HL-60/S4 treated with phorbol 12-myristate 13-acetate at 8.2 ng/mL for 4 days and 3 days (cell line): ENCODE measurements at regions not wholly inside any gene's neighbourhood (a gene's known extent, or its start where the extent isn't known, plus 50 kb on each side); places are given as distances from the start of the nearest gene placed in this dataset.
"Not testable (repeated sequence)": the region's sequence is repeated elsewhere in the genome, so short reads cannot be mapped to it uniquely, and the experiment has no call there.

Experiments
- in situ Hi-C: fragments of 300-500 bp; cut with MboI; formaldehyde crosslinking; loops from 2 replicates; pipeline ENCODE4 v1.15.0; 2022; ENCODE audit warnings: low sequenced_read_pairs

DNA sequence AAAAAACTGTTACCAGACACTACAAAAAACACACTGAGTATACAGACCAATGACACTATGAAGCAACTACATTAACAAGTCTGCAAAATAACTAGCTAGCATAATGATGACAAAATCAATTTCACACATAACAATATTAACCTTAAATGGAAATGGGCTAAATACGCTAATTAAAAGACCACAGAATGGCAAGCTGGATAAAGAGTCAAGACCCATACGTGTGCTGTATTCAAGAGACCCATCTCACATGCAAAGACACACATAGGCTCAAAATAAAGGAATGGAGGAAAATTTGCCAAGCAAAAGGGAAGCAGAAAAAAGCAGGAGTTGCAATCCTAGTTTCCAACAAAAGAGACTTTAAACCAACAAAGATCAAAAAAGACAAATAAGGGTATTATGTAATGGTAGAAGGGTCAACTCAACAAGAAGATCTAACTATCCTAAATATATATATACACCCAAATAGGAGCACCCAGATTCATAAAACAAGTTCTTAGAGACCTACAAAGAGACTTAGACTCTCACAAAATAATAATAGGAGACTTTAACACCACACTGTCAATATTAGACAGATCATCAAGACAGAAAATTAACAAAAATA is 158.6 kb downstream of the ALDH8A1 start:
- in situ Hi-C loops, result not testable (repeated sequence)

DNA sequence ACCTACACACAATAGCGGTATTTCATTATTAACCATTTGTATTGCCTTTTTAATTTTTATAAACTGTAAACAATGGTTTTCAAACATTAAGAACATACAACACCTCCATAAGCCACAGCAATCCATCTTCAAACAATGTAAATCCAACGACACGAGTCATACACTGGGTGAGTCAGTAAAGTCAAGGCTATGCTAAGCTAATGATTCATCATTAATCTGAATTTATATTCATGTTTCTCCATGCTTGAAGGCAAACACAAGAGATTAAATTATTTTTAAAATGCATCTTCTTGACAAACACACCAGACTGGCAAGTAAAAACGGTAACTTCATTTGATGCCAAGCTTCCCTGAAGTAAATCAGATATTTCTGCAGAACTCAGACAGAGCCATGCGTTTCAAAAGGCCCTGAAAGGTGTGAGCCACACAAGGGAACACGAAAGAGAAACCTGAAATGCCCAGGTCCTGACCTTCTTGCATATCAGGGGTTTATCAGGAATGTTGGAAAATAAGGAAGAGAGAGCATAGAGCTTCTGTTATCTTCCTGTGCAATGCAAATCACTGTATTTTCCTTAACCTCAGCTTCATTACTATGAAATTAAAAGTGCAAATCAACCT is 162.5 kb downstream of the ALDH8A1 start:
- in situ Hi-C loops, result no loop called here

DNA sequence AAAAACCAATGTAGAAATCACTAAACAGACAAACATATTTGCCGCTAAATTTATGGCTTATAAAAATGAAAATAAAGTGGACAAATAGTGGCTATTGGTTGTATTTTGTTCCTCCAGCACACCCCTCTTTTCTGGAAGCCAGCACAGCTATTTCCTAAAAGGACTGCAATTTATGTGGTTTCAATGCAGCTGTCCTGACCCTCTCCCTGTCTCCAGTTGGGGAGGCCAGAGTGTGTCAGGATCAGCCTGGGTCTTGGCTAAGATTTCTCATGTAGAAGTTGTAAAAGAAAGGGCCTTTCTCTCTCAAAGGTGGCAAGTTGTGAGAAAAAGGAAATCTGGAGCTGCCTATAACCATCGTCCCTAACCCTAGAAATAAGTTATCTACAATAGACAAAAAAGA is 165.6 kb downstream of the ALDH8A1 start:
- in situ Hi-C loops, result no loop called here

DNA sequence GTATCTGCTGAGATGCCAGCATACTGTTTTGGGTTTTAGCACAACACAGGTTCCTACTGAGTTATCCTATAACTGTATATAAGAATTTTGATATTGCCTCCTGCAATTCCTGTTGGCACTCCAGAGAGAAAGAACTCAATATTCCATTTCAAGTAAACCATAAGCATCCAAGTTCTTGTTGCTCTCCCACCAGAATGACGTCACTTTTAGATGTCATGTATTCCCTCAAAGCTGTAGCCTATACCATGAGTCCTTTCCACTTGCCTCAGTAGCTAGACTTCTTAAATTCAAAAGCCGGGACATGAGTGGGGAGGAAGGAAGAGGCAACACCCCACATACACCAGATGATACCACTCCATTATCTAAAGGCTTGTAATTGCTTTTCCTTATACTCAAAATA is 171.5 kb downstream of the ALDH8A1 start:
- in situ Hi-C loops, result no loop called here

DNA sequence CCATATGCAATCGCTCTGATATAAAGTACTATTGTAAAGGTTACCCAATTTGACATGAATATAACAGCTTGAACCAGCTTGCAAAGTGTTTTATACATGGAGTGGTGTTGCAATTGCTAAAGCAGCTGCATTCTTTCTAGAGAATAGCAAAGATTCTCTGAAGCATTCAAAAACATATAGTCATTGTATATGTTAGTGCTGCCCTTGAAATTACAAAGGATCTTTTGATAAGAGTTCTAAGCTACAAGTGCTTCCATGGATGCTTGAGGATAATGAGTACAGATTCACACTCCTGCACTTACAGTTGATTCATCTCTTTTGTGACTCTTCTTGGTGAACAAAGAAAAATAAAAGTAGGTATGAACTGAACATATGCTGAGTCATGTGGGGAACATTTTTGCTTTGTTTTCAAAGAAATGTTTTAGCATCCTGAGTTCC is 175.7 kb downstream of the ALDH8A1 start:
- in situ Hi-C loops, result no loop called here

DNA sequence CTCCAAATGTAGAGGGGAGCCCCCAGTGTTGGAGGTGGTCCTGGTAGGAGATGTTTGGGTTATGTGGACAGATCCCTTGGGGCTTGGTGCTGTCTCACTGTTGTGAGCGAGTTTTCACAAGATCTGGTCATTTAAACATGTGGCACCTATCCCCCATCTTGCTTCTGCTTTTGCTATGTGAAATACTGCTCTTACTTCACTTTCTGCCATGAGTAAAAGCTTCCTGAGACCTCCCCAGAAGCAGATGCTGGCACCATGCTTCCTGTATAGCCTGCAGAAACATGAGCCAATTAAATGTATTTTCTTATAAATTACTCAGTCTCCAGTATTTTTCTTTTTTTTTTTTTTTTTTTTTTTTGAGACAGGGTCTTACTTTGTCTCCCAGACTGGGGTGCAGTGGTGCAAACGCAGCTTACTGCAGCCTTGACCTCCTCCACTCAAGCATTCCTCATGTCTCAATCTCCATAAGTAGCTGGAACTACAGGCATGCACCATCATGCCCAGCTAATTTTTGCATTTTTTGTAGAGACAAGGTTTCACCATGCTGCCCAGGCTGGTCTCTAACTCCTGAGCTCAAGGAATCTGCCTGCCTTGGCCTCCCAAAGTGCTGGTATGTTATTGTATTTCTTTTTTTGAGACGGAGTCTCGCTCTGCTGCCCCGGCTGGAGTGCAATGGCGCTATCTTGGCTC is 177.1 kb downstream of the ALDH8A1 start:
- in situ Hi-C loops, result no loop called here

DNA sequence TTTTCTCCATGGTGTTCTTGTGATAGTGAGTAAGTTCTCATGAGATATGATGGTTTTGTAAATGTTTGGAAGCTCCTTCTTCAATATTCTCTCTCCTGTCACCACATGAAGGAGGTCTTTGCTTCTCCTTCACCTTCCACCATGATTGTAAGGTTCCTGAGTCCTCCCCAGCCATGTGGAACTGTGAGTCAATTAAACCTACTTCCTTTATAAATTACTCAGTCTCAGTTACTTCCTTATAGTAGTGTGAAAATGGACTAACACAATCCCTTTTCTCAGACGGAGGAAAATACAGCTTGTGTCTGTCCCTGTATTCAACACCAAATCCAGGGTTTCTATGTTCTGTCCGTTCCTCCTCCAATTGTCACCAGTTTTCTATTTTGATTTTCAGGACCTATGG is 181.0 kb downstream of the ALDH8A1 start:
- in situ Hi-C loops, result no loop called here

DNA sequence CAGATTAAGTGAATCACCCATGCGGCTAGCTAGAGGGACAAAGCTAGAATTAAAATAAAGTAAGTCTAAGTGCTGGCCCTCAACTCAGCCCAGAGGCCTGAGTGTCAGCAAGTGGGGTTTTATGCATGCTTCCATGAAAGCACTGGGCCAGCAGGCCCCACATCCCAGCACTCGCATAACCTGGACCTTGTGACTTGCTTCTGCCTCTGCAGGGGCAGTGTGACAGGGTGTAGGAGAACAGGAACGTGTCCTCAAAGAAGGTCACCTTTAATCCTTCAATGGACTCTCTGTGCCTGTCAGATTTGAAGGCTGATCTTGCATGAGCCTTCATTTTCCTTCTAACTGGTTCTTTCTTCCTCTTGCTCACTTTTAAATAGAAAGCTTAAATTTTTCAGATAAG is 183.4 kb downstream of the ALDH8A1 start:
- in situ Hi-C loops, result no loop called here

DNA sequence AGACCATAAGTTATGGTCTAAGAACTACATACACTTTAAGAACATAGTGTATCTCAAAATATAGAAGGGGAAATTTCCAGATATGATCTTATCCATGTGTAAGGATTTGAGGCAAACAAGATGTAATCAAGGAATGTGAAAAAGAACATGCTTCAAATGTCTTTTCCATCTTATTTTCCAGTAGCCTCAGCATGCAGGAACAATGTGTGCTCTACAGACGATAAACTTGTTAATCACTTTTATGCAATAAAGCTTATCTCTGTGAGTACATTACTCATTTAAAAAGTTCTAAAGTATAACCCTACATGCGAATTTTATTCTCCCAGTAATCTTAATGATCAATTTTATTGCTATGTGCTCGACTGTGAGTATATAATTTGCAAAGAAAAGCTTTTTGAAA is 185.2 kb downstream of the ALDH8A1 start:
- in situ Hi-C loops, result no loop called here

DNA sequence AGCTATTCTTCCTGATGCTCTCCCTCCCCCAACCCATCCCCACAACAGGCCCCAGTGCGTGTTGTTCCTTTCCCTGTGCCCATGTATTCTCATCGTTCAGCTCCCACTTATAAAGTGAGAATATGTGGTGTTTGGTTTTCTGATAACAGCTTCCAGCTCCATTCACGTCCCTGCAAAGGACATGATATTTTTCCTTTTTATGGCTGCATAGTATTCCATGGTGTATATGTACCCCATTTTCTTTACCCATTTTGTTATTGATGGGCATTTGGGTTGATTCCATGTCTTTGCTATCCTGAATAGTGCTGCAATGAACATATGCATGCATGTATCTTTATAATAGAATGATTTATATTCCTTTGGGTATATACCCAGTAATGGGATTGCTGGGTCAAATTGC is 186.3 kb downstream of the ALDH8A1 start:
- in situ Hi-C loops, result not testable (repeated sequence)

DNA sequence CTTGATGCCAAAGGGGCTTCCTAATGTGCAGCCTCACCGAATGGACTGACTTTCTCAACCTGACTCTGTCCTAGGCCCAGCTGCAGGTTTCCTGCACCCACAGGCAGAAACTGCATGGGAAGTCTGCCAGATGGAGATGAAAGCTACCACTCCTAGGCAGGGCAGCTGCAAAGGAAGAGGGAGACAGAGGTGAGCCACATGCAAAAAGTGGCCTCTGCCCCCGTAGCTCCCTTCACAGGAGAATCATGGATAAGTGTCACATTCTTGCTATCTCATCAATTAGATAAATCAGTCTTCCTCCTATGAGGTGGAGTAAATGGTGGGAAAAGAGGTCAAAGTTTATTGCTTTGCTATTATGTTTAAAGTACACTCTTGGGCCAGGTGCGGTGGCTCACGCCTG is 191.3 kb downstream of the ALDH8A1 start:
- in situ Hi-C loops, result no loop called here

DNA sequence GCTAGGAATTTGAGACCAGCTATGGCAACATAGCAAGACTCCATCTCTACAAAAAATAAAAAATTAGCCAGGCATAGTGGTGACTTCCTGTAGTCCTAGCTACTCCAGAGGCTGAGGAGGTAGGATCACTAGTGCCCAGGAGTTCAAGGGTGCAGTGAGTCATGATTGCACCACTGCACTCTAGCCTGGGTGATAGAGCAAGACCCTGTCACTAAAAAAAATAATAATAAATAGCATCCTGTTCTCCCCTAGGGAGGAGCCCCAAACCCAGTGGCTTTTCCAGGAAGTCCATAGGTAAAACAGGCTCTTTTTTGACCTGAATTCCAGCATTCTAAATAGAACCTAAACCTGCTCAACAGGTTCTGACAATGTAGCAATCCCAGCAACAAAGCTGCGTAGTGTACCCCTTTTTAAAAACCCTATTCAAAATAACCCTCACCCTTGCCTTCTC is 192.0 kb downstream of the ALDH8A1 start:
- in situ Hi-C loops, result no loop called here

DNA sequence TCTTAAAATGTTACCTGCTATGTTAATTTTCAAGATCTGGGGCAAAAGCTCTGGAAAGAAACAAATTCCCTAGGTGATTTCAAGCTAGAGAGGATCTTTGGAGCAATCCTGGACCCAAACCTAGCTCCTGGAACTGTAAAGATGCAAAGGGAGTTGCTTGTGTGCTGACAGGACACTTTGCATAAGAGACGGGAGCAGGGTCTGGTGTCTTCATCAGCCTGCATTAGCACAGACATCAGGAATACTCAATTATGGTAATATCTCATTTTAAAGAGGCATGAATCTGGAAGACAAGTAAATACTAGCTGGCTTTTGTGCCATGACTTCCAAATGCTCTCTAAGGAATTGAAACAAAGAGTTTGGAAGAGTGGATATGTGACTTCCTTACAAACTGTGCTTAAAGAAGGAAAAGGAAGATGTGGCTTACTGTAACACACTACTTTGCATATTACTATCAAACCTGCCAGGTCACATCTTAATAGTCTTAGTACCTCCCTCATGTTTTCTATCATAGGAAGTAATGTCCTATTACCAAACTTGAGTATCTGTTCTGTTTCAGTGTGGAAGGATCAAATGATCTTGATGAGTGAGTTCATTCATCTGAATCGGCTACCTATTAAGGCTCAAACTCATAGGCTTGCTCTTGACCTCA is 193.4 kb downstream of the ALDH8A1 start:
- in situ Hi-C loops, result no loop called here

DNA sequence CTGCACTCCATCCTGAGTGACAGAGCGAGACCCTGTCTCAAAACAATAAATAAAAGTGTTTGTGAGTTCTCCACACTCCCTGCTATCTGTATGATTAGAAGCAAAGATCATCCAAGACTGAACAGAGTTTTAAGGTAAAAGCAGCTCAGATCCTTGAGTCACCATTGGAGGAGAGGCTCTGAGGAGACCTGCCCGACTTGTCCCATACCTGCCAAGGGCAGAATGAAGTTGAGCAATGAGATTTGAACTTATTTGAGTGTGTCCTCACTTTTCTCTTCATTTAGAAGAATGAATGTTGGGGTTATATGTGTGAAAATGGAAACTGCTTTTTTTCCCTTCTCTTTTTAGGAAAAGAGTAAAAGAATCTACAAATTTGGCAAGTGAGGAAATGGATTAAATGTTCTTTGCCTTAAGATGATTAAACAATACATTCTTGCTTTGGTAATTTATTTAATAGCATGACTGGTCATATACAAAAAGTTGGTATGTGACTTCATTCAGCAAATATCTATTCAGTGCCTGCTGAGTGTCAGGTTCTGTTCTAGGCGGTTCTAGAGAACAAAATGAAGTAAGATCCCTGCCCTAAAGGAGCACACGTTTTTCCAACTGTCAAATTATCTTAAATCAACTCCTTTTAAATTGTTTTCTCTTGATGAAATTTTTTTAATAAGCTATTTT is 195.7 kb downstream of the ALDH8A1 start:
- in situ Hi-C loops, result no loop called here

DNA sequence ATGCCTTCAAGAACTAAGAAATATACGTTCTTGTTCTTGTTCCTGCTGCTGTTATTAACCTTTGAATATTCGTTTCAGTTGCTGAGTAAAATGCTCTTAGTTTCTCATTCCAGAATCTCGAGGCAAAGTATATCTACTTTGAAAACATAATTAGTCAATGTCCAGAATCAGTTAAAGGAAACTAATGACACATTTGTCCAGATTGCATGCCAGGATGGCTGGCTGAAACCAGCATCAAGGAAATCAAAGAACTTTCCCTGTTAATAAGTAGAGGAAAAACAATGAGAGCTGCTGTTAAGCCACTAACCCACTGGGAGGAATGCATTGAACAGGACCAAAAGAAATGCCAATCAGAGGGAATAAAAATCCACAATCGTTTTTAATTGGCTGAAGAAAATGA is 196.9 kb downstream of the ALDH8A1 start:
- in situ Hi-C loops, result no loop called here

DNA sequence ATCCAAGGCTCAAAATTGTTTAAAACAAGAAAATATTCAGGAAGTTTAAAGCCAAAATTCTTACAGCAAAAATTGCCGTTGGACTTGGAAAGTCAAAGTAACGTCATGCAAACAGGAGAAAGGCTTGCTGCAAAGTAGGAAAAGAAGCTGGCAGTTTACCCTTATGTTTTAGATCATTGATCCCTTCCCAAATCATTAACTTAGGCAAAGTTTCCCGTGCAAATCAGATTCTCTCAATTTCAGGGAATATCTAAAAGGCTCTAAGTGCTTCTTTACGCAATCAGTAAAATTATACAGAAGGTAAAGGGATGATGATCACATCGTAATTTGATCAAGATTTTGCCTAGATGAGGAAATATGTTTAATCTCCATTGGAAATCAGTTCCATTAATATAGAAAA is 197.5 kb downstream of the ALDH8A1 start:
- in situ Hi-C loops, result no loop called here

DNA sequence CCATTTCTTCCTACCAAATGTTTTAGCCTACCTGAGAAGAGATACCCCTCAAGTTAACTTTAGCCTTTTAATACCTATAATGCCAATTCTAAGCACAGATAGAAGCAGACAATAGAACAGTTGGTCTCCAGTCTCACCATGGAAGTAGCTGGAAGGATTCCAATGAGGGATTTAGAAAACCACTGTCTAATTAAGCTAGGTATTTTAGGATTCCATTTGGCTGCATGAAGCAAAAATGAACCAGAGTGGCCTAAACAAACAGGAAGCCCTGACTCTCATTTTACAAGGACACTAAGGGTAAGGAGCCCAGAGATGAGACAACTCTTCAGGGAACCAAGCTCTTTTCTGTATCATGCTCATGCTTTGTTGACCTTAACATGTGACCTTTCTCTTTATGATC is 199.2 kb downstream of the ALDH8A1 start:
- in situ Hi-C loops, result no loop called here

DNA sequence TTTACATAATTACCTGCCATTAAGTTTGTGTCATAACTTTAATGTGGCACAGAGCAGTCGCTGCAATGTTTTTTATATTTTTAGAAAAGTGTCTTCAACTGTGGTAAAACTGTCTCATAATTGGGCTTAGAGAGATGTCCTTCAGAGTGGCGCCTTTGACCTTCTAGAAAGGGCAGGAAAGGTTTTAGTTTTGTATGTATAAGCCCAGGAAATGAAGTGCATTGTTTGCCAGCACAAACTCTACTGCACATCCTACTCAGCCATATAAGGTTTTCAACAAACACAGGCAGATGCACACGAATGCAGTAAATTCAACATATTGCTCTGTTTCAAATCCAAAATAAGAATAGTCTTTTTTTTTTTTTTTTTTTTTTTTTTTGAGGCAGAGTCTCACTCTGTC is 201.4 kb downstream of the ALDH8A1 start:
- in situ Hi-C loops, result no loop called here

DNA sequence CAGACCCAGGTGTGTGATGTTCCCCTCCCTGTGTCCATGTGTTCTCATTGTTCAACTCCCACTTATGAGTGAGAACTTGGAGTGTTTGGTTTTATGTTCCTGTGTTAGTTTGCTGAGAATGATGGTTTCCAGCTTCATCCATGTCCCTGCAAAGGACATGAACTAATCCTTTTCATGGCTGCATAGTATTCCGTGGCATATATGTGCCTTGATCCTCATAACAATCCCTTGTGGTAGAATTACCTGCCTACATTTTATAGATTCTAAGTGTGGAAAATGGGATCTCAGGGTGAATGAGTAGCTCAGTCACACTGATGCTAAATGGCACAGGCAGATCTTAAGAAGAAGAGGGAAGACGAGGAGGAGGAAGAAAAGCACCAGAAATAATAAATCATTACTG is 202.7 kb downstream of the ALDH8A1 start:
- in situ Hi-C loops, result not testable (repeated sequence)

DNA sequence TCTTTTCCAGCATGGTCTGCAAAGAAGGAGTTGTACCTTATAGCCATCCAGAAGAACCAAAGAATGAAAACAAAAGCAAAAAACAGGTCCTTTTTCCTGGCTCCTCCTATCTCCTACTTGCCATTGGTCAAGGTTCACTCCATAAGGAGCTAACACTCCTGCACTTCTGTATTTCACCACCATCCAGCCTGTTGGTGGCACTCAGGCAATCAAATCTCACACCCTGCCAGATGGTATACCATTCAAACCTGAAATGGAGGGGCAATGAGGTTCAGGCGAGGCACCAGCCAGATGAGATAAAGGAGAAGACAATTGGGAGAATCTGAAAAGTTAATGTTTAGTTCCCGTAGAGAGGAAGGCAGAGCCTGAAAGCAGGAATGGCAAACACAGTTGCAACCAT is 203.8 kb downstream of the ALDH8A1 start:
- in situ Hi-C loops, result no loop called here

DNA sequence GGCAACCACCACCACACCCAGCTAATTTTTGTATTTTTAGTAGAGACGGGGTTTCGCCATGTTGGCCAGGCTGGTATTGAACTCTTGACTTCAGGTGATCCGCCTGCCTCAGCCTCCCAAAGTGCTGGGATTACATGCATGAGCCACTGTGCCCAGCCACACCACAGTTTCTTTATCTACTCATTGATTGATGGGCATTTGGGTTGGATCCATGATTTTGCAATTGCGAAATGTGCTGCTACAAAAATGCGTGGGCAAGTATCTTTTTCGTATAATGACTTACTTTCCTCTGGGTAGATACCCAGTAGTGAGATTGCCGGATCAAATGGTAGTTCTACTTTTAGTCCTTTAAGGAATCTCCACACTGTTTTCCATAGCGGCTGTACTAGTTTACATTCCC is 204.7 kb downstream of the ALDH8A1 start:
- in situ Hi-C loops, result not testable (repeated sequence)
